ENCODE measurements at regions not wholly inside any gene's neighbourhood (a gene's known extent, or its start where the extent isn't known, plus 50 kb on each side); places are given as distances from the start of the nearest gene placed in this dataset.

DNA sequence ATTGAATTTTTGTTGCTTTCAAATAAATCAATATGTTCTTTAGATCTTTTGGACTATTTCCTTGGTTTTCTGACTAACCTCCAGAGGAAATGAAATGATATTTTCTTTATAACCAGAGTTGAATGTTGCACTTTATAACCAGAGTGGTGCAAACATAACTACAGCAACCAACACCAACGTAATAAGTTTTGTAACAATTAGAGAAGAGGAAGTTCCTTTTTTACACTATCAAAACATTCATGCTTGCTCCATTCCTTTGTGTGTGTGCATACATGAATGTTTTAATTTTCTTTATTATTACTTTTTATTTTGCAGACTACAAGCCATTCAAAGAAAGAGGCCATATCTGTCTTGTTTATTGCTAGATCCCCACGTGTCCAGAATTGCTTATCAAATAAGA is 193.0 kb upstream of the PPP3CA start:
- no peak overlapping the region for H3K27ac ChIP-seq
- H3K4me1 ChIP-seq = no peaks in the 10 kb centered on the region
- no peak overlapping the region for H3K4me3 ChIP-seq
- WGBS, 2 donors = 40 to 55% methylated on average over 2 of the region's 2 CpGs
- H3K36me3 ChIP-seq (ENCODE audit: low read depth, missing control alignments) = no peaks in the 10 kb centered on the region
- TF ChIP-seq, protein P1, sequence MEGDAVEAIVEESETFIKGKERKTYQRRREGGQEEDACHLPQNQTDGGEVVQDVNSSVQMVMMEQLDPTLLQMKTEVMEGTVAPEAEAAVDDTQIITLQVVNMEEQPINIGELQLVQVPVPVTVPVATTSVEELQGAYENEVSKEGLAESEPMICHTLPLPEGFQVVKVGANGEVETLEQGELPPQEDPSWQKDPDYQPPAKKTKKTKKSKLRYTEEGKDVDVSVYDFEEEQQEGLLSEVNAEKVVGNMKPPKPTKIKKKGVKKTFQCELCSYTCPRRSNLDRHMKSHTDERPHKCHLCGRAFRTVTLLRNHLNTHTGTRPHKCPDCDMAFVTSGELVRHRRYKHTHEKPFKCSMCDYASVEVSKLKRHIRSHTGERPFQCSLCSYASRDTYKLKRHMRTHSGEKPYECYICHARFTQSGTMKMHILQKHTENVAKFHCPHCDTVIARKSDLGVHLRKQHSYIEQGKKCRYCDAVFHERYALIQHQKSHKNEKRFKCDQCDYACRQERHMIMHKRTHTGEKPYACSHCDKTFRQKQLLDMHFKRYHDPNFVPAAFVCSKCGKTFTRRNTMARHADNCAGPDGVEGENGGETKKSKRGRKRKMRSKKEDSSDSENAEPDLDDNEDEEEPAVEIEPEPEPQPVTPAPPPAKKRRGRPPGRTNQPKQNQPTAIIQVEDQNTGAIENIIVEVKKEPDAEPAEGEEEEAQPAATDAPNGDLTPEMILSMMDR (IDR thresholded peaks at IDR 0.05) = no peak
- TF ChIP-seq POLR2A (IDR thresholded peaks at IDR 0.05) = no peak
- intact Hi-C loops (cut with DNase I; ENCODE audit: low total_unique reads) = no loop called here
- DNase-seq = no peak
- H3K27me3 ChIP-seq = no peaks in the 10 kb centered on the region
- no peaks in the 10 kb centered on the region for H3K9me3 ChIP-seq

DNA sequence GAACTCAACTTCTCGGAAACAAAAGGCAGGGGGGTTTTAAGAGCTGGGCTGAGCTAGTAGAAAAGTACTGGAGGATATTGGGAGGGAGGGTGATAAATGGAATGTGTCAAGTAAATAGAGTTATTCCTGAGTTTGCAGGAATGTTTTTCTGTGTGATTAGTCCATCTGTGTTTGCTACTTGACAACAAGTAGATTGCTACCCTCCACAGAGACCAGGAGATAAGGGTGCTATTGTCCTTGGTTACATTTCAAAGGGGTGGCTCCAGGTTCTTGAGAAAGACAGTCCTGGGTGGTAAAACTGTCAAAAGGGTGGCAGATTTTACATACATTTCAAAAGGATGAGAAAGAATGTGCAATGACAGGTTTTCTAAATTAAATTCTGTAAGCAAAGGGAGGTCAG is 181.2 kb upstream of the PPP3CA start:
- Histone ChIP-seq H3K9me3 (no peaks in the 10 kb centered on the region), H3K27me3 (no peaks in the 10 kb centered on the region), H3K4me3 (no peak overlapping the region), H3K27ac (no peak overlapping the region), H3K36me3 (ENCODE audit: low read depth, missing control alignments) (no peaks in the 10 kb centered on the region), H3K4me1 (no peaks in the 10 kb centered on the region)
- DNase-seq = no peak
- intact Hi-C loops (cut with DNase I; ENCODE audit: low total_unique reads) = no loop called here
- 79 to 83% methylated on average over 1 of the region's 1 CpG for WGBS, 2 donors
- TF ChIP-seq, protein P1 (IDR thresholded peaks at IDR 0.05) = no peak
- no peak for TF ChIP-seq POLR2A (IDR thresholded peaks at IDR 0.05)

DNA sequence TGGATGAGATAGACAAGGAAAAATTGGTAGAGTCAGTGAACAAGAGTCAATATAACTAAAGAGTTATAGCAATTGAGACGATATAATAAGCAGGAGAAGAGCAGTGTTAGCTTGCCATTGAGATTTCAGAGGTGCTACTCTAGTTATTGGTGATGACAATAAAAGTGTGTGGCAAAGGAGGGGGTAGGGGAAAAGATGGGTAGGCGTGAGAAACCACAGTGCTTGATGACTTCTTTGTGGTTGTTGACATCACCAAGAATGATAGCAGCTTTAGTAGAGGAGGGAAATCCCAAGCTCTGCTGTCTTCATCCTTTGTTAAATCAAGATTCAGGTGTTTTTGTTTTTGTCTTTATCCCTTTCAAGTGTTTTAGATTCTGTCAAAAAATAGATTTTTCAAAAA is 179.9 kb upstream of the PPP3CA start:
- no peaks in the 10 kb centered on the region for H3K27me3 ChIP-seq
- TF ChIP-seq, protein P1 (IDR thresholded peaks at IDR 0.05) = no peak
- TF ChIP-seq POLR2A (IDR thresholded peaks at IDR 0.05) = no peak
- no peak for DNase-seq
- intact Hi-C loops (cut with DNase I; ENCODE audit: low total_unique reads) = no loop called here
- H3K36me3 ChIP-seq (ENCODE audit: low read depth, missing control alignments) = no peaks in the 10 kb centered on the region
- WGBS, 2 donors = 76 to 83% methylated on average over 2 of the region's 2 CpGs
- H3K4me3 ChIP-seq = no peak overlapping the region
- H3K27ac ChIP-seq = no peak overlapping the region
- no peaks in the 10 kb centered on the region for H3K9me3 ChIP-seq
- H3K4me1 ChIP-seq = no peaks in the 10 kb centered on the region

- H3K36me3 ChIP-seq (ENCODE audit: low read depth, missing control alignments) = no peaks in the 10 kb centered on the region
- no peaks in the 10 kb centered on the region for H3K9me3 ChIP-seq
- H3K4me1 ChIP-seq = no peaks in the 10 kb centered on the region
- H3K27ac ChIP-seq = no peak overlapping the region
- H3K4me3 ChIP-seq = no peak overlapping the region
- intact Hi-C loops (cut with DNase I; ENCODE audit: low total_unique reads) = no loop called here
- DNase-seq = no peak
- TF ChIP-seq POLR2A (IDR thresholded peaks at IDR 0.05) = no peak
- TF ChIP-seq, protein P1 (IDR thresholded peaks at IDR 0.05) = no peak
- no peaks in the 10 kb centered on the region for H3K27me3 ChIP-seq
Observed at GRCh38 chr4:101515566-101515965, 168.2 kb upstream of the PPP3CA start.

DNA sequence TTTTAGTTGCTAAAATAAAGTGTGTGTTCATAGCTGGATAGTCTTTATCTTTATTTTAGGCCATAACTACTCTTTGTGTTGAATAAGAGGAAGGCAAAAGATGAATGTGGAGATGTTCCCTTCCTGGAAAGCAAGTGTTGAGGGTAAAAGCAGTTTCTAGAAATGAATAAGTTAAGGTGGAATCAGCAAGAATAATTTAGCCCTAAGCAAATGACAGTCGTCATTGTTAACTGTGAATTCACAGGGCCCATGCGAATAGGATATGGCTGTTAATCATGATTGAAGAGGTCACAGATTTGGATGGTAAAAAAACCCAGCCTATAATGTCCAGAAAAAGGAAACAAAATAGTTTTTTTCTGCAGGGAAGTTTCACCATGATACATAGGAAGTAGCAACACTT is 167.8 kb upstream of the PPP3CA start:
- no peak for DNase-seq
- H3K27ac ChIP-seq = no peak overlapping the region
- H3K4me1 ChIP-seq = no peaks in the 10 kb centered on the region
- H3K27me3 ChIP-seq = no peaks in the 10 kb centered on the region
- intact Hi-C loops (cut with DNase I; ENCODE audit: low total_unique reads) = no loop called here
- no peak overlapping the region for H3K4me3 ChIP-seq
- no peaks in the 10 kb centered on the region for H3K36me3 ChIP-seq (ENCODE audit: low read depth, missing control alignments)
- WGBS, 2 donors = 90 to 92% methylated on average over 2 of the region's 2 CpGs
- no peaks in the 10 kb centered on the region for H3K9me3 ChIP-seq
- TF ChIP-seq POLR2A (IDR thresholded peaks at IDR 0.05) = no peak
- TF ChIP-seq, protein P1 (IDR thresholded peaks at IDR 0.05) = no peak

Data from testis (tissue), 2 donors.